Esophagus mucosa (tissue), 1 donor: ENCODE measurements at regions not wholly inside any gene's neighbourhood (a gene's known extent, or its start where the extent isn't known, plus 50 kb on each side); places are given as distances from the start of the nearest gene placed in this dataset.
"Not testable (repeated sequence)": the region's sequence is repeated elsewhere in the genome, so short reads cannot be mapped to it uniquely, and the experiment has no call there.

ENCODE experiments used
- ATAC-seq: fragments of 200-7000 bp; cut with Tn5 transposase; one replicate; pipeline ENCODE4 v1.9.1; 2020
- donor health status: DM: yes; HTN: yes; CAD: no.

- no peak for ATAC-seq
Measured at GRCh38 chr2:36052819-36053218, 302.8 kb upstream of the CRIM1 start.

GRCh38 chr2:36044411-36044810, 311.2 kb upstream of the CRIM1 start:
- no peak for ATAC-seq

- no peak for ATAC-seq
Measured at GRCh38 chr2:36035137-36035536, 320.4 kb upstream of the CRIM1 start.

DNA sequence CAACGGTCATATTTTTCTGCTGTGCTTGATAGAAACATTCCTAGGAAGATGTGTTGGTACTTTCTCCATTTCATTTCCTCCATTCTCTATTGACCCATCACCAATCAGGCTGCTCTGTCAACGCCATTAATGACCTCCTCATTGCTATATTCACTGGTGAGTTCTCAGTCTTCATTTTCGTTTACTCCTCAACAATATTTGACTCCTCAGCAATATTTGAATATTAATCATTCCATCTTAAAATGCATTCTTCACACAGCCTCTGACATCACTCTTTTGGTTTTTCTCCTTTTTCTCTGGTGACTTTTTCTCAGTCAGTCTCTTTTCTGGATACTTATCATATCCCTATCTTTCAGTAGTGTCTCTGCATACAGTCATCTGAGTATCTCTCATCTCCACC, 323.5 kb upstream of the CRIM1 start:
- ATAC-seq, result no peak

- no peak for ATAC-seq
Measured at GRCh38 chr2:36031471-36031870, 324.1 kb upstream of the CRIM1 start.

DNA sequence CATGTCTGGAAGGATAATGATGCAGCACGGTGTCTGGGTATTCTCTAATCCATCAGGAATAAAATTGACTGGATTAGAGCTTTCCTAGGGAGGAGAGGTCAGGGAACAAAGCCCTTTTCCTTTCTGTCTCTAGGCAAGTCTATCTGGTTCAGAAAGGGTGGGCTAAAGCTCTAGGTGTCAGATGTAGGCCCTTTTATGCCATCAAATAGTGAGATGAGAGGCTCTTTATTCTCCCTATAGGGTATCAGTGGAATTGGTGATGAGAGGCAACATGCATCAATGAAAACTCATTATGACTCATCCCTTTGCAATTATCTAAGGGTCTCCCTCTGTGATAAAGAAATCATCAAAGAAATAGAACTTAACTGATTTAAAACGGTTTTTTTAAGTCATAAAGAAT, 328.0 kb upstream of the CRIM1 start:
- no peak for ATAC-seq

- no peak for ATAC-seq
Measured at GRCh38 chr2:36013064-36013463, 342.5 kb upstream of the CRIM1 start.

DNA sequence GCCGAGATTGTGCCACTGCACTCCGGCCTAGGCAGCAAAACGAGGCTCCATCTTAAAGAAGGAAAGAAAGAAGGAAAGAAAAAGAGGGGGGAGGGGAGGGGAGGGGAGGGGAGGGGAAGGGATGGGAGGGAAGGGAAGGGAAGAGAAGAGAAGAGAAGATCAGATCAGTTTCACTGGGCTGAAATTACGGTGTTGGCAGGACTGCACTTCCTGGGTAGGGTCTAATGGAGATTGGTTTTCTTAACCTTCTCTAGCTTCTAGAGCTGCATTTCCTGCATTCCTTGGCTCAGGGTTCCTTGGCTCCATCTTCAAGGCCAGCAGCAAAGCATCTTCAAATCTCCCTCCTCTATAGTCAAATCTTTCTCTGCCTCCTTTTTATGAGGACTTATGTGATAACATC, 349.1 kb upstream of the CRIM1 start:
- ATAC-seq, result no peak

- ATAC-seq, result no peak
Measured at GRCh38 chr2:36002941-36003340, 352.6 kb upstream of the CRIM1 start.

DNA sequence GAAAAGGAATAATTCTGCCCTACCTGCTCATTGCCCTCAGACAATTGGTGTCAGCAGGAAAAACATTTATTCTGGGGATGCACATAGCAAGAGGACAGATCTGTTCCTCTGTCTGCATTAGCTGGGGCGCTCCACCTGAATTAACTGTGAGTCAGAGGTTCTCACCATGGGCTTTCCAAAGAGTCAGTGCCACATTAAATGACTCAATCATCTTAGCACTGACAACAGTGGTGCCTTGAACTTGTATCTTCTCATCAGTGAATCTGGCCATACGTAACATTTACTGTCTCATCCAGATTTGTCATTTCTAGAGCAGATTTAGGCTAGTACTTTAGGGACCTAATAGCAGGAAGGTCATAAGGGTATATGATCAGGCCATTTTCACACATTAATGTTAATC, 358.1 kb upstream of the CRIM1 start:
- no peak for ATAC-seq

DNA sequence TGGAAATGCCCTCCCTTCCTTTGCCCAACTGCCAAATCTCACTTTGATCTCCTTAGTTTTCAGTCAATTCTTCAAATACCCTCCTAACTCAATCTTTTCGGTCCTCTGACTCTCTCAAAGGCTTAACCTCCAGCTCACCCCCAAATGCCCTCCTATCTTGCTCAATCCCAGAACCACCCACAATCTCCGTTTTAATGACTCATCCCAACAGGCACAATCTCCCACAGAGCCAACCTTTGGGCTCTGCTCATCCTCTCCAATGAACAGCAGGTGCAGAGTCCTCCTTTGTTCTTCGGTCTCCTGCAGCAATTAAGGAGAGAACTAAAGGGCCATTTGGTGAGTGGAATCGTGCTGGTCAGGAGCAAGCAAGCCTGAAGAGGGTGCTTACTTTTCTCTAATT, 366.1 kb upstream of the CRIM1 start:
- ATAC-seq, result no peak

- ATAC-seq, result no peak
Measured at GRCh38 chr2:35989040-35989439, 366.5 kb upstream of the CRIM1 start.

DNA sequence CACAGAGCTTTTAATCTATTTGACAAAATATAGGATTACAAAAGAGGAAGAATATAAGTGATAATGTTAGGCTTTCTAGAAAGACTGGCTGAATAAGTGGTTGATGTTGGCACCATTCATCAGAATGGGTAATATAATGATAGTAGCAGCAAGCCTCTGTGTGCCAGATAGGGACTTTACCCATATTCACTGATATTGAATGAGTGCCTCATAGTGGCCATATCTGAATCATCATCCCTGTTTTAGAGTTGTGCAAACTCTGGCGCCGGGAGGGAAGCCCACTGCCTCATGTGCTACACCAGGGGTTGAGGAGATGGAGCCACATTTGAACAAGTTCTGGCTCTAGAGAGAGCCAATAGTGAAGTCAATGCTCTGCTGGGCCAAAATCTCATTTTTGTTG, 368.7 kb upstream of the CRIM1 start:
- no peak for ATAC-seq

GRCh38 chr2:35978218-35978617, 377.4 kb upstream of the CRIM1 start:
- no peak for ATAC-seq

- ATAC-seq, result no peak
Measured at GRCh38 chr2:35976611-35977010, 379.0 kb upstream of the CRIM1 start.

GRCh38 chr2:35973737-35974132, 381.8 kb upstream of the CRIM1 start:
- ATAC-seq, result no peak

GRCh38 chr2:35973132-35973736, 382.3 kb upstream of the CRIM1 start:
- peak; percentile 54 for ATAC-seq

- no peak for ATAC-seq
Measured at GRCh38 chr2:35963824-35964223, 391.8 kb upstream of the CRIM1 start.

GRCh38 chr2:35963357-35963756, 392.2 kb upstream of the CRIM1 start:
- no peak for ATAC-seq

DNA sequence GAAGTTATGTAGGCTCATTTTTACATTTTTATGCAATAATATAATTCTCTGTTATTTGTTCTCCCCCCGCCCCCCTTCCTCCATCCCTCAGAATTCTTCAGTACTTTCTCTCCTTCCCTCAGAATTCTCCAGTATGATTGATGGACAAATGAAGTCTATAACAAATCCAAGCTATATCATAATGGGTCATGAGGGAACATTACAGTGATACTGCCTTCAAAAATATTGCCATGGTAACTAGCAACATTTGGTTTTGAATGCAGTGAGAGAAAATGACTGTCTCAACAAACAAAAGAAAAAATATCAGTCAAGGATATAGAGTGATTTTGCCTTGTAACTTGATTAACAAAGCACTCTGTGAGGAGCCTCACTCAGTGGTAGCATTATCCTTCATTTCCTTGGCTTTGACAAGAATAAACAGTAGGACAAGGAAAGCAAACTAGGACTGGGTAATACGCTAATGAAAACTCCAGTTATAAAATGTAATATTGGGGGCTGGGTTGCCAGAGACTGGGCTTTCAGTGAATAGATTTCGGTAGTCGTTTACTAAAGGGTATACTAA, 392.9 kb upstream of the CRIM1 start:
- no peak for ATAC-seq

GRCh38 chr2:35960596-35960995, 395.0 kb upstream of the CRIM1 start:
- no peak for ATAC-seq

GRCh38 chr2:35957053-35957452, 398.5 kb upstream of the CRIM1 start:
- ATAC-seq, result not testable (repeated sequence)

GRCh38 chr2:35946478-35946877, 409.1 kb upstream of the CRIM1 start:
- no peak for ATAC-seq

DNA sequence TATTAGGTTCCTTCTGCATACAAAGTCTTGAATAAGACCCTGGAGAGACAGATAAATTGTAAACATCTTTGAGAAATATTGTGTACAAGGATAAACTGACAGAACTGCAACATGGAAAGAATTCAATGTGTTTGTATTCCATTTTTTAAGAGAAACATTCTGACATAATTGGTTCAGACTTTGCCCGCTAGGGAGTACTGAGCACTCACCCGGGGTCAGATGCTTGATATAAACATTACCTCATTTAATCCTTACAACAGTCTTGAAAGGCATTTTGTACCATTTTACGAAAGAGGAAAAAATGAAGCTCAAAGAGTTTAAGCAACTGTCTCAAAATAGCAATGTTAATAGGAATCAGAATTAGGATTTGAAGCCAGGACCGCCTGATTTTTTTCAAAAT, 416.7 kb upstream of the CRIM1 start:
- ATAC-seq, result no peak

GRCh38 chr2:35933031-35933430, 422.5 kb upstream of the CRIM1 start:
- no peak for ATAC-seq
